ENCODE measurements at regions not wholly inside any gene's neighbourhood (a gene's known extent, or its start where the extent isn't known, plus 50 kb on each side); places are given as distances from the start of the nearest gene placed in this dataset.

DNA sequence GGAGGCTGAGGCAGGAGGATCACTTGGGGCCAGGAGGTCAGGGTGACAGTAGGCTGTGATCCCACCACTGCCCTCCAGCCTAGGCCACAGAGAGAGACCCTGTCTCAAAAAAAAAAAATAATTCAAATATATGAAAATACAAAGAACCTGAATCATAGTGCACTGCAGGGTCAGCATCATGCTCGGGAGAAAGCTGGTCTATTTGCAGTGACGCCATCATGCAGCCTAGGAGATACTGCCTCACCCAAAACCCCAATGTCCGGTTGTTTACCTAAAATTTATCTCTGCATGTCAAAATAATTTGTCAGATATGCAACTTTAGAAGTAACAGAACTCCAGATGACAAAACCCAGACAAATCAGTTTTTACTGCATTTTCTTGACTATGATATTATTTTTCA lies 61.5 kb upstream of the ALKAL2 start:
- DNase-seq (ENCODE audit: low read depth in 1 of 2, low spot score in 1 of 2): no peak

DNA sequence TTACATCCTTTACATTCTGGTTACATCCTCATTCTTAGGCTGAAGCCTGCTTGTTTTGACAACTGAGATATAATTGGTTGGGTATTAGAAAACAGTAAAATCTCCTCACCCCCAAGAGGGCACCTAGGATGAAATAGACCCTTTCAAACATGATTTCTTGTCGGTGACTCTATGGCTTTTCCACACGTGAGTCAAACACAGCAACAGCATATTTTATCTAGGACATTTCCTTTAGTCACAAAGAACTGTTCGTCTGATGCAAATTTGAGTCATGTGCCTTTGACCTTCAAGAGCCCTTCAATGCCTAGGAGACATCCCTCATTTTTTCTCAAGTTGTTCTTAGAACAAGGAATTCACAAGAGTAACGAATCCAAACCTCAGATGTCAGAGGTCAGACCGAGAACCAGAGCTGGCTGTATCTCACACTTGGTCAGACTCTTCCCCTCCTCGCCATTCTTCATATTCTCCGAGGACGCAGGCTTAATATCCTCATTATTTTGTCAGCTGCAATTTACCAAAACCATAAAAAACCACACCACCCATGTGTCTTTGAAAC lies 60.5 kb upstream of the ALKAL2 start:
- DNase-seq (ENCODE audit: low read depth in 1 of 2, low spot score in 1 of 2): no peak

DNA sequence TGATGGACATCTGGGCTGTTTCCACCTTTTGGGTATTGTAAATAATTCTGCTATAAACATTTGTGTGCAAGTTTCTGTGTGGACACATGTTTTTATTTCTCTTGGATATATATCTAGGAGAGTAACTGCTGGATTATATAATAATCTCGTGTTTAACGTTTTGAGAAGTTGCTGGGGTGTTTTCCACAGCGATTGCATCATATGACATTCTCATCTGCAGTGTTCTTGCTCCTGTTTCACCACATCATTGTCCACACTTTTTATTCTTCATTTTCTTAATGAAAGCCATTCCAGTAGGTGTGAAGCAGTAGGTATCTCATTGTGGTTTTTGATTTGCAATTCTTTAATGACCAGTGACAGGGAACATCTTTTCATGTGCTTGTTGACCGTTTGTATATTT lies 56.9 kb upstream of the ALKAL2 start:
- DNase-seq (ENCODE audit: low read depth in 1 of 2, low spot score in 1 of 2): no peak

DNA sequence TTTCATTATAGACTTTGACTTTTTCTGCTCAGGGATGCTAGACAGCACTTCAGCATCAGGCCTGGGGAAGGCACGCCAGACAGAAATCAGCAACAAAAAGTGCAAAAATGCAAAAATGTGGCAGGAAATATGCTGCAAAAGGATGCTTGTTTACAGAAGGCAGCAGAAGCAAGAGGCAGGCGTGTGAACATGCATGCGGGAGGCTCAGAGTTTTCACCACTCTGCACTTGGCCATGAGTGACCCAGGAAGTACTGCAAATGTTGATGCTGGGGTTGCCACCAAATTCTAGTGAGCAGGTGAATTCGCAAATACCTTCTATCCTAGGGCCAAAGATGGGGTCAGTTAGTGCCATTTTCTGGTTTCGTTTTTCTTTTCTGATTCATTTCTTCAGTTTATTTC lies 55.5 kb upstream of the ALKAL2 start:
- no peak for DNase-seq (ENCODE audit: low read depth in 1 of 2, low spot score in 1 of 2)

DNA sequence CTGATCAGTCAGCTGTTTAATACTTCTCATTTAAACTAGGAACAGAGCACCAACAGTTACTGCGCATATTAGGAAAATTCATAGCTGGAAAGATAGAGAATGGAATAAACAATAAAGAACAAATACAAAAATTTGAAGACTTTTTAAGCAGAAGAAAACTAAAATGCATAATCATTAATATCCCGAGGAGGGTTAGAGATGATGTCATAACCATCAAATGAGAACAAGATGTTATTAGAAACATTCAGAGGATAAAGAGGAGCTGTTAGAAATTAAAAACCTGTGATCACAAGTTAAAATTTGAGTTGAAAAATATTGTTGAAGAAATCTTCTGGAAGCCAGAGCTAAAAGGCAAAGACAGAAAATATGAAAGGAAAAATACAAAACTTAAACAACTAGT lies 54.0 kb upstream of the ALKAL2 start:
- DNase-seq (ENCODE audit: low read depth in 1 of 2, low spot score in 1 of 2): no peak

DNA sequence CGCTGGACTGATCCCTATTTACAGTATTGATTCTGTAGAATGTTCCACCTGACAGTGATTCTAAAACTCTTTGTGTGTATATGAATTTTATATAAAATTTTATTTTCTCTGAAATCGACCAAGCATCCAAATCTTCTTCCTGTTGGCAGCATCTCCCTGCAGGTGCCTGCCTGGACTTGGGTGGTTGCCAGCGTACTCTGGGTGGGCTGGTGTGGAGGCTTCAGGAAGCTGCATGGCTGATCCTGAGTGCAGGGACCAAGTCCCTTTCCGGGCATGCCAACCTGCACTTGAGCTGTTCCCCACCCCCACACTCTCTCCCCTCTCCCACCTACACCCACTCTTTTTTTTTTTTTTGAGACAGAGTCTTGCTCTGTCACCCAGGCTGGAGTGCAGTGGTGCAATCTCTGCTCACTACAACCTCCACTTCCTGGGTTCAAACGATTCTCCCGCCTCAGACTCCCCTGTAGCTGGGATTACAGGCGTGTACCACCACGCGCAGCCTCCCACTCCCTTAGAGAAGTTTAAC lies 53.2 kb upstream of the ALKAL2 start:
- DNase-seq (ENCODE audit: low read depth in 1 of 2, low spot score in 1 of 2): no peak

Measured in activated CD4-positive, alpha-beta T cell treated with anti-CD3 and anti-CD28 coated beads, Interleukin-2, amount 50 U/mL, for 24 hours (primary cell).